ENCODE measurements at regions not wholly inside any gene's neighbourhood (a gene's known extent, or its start where the extent isn't known, plus 50 kb on each side); places are given as distances from the start of the nearest gene placed in this dataset.

DNA sequence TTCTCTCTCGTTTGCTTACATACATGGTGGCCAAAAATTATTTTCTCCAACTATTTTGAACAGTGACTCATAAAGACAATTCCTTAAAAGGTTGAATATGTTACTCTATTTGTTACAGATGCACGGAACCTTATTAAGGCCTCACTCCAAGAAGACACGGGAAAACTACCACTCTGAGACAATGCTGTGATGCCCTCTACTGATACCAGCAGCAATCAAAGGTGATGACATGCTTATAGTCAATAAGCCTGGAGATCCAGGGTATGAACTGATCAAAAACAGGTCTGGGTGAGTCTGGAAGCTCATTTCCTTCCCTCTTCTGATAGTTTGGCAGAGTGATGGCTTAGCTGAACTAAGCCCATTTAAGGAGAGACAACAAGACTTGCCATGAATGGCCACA is 563.0 kb downstream of the LRRIQ3 start:
- DNase-seq = no peak

DNA sequence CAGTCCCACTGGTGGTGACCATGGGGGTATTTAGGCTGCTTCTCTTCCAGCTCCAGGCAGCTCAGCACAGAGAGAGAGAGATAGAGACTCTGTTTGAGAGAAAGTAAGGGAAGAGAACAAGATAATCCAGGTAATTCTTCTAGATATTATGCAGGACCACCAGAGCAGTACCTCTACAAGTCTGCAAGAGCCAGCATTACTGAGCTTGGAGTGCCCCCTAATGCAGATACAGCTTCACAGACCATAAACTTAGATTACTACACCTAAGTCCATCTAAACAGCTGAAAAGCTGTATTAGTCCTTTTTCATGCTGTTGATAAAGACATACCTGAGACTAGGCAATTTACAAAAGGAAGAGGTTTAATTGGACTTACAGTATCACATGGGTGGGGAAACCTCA is 570.3 kb downstream of the LRRIQ3 start:
- DNase-seq = no peak

DNA sequence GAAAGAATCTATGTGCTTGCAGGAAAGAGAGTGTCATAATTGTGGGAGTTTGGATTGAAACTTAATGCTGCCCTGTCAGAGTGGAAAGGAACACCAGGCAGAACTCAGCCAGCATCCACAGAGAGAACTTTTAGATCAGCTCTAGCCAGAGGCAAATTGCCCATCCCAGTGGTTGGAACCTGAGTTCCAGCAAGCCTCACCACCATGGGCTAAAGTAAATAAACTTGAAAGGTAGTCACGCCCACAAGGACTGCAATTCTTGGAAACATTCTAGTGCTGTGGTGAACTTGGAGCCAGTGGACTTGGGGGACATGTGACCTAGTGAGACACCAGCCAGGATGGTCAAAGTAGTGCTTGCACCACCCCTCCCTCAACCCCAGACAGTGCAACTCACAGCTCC is 571.6 kb downstream of the LRRIQ3 start:
- DNase-seq = no peak

DNA sequence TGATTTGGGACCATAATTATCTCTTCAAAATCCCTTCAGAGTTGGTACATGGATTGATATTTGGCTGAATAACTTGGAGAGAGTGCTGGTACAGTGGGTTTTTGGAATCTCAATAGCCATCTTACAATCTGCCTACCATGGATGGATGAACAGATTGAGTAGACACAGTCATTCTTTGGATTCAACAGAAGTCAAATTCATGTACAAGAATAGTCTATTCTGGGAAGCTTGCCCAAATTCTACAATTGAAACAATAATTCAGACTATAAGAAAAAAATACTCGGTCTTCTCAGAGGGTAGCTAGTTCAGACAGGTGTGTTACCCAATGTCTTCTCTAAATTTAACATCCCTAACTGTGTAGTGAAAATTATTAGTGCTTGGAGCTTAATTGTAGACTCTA is 574.0 kb downstream of the LRRIQ3 start:
- no peak for DNase-seq

DNA sequence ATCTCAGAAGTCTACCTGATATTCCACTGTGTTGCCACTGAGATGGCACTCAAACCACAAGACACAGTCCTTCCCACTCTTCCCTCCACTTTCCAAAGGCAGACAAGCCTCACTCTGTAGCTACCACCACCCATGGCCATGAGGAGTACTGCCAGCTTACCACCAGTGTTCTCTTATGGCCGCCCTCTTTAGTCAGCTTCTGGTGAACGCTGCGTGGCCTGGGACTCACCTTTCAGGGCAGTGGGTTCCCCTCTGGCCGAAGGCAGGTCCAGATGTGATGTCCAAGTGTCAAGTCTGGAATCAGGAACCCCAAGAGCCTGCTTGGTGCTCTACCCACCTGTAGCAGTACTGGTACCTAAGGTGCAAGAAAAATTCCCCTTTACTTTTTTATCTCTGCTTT is 580.8 kb downstream of the LRRIQ3 start:
- DNase-seq = no peak

DNA sequence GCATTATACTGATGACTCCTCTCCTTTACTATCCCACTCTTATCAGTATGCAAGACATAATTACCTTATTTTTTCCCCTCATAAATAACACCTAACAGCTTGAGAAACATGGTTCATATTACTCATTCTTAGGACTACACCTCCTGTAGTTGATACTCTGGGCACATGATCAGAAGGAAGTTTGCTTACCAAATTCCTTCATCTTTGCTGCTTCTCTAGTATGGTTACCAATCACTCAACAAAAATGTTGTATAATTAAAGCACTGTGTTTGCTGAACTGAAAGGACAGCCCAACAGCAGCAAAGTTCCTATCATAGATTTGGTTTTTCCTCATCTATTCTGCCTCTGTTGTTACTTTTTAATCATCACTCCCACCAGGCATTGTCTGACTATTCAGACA is 586.3 kb downstream of the LRRIQ3 start:
- DNase-seq = no peak

DNA sequence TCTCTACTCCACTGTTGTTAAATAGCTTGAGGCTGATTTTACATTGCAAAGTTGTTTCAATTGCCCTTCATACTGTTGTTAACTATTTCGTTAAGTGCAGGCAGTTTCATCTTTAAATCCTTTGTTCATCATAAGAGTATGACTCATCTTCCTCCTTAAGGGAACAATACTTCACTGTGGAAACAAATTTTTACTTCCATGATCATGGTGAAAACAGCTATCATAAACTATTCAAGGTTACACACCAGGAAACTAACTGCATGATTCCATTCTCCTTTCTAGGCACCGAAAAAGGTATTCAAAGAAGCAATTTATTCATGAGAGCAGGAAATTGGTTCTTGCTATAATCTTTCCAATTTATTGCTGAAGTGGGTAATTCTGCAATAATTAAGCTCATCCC is 593.2 kb downstream of the LRRIQ3 start:
- no peak for DNase-seq

DNA sequence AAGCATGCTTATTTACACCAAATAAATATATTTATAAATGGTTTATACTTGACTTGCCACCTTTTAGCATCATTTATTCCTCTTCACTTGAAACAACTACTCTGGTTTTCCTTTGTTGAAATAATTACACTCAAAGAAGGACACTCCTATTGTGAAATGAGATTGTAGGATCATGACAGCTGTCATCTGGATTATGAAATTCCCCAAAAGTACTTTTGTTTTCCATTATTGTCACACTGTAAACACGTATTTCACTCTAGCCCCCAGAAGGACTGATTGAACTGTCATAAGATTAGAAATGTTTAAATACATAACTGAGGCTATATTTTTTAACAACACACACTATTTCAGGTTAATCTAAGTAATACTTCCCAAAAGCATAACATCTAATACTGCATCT is 593.8 kb downstream of the LRRIQ3 start:
- no peak for DNase-seq

DNA sequence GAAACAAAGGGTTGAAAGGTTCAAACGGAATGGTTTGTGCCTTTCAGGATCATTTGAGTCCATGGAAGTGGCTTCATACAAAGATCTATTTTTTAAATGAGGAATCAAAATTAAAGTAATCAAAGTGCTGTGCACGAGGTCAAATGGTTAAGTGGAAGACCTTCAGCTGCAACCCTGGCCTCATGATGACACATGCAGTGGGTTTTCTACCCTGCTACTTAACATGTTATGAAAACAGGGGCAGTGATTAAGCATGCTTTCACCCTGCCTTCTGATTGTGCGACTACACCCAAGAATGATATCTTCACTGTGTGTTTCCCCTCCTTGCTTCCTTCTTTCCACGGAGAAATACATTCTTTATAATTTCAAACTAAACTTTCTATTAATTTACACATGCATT is 604.2 kb downstream of the LRRIQ3 start:
- DNase-seq = no peak

DNA sequence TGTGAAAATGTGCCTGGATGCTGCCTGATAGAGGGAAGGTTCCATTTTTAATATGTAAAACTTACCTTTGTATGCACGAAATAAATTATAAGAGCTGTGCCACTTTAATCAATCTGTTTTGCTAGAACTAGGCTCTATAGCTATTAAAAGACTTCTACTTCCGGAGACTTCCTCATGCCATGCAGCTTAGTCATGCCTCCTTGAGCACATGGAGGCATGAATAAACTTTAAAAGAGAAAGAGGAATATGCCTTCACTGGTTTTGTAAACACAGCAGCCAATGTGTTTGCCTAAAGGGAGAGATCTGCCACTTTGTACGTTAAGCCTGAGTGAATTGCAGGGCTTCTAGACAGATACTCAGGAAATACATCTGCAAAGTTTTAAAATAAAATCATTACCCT is 604.6 kb downstream of the LRRIQ3 start:
- no peak for DNase-seq

DNA sequence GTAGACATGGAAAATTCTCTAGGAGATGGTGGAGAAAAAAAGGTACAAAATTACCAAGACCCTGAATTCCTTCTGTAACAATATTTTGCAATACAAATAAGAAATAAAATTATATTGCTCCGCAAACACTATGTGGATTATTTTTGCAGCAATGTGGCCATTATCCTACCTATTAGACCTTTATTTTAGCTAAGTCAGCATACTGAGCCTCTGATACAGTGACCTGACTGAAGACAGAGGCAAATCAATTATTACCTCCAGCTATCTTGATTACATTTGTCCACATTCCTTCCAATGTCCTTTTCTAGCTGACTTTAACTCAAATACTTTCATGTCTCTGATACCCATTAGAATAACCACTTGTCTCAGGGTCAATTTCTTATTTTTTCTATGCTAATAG is 610.9 kb downstream of the LRRIQ3 start:
- DNase-seq = no peak

DNA sequence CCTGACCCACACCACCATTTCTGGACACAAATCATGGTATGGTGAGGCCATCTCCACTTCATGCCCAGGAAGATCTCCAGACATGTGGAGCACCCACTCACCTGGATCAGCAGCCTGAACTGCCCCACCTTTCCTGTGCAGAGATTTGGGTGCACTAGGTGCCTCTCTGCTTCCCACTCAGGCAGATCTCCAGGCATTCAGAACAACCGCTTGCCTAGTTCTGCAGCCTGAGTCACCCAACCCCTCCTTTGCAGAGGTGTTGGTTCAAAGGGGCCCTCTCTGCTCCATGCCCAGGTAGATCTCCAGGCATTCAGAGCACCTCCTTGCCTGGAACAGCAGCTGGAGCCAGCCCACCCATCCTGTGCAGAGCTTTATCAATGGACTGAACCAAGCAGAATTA is 620.8 kb downstream of the LRRIQ3 start:
- no peak for DNase-seq

DNA sequence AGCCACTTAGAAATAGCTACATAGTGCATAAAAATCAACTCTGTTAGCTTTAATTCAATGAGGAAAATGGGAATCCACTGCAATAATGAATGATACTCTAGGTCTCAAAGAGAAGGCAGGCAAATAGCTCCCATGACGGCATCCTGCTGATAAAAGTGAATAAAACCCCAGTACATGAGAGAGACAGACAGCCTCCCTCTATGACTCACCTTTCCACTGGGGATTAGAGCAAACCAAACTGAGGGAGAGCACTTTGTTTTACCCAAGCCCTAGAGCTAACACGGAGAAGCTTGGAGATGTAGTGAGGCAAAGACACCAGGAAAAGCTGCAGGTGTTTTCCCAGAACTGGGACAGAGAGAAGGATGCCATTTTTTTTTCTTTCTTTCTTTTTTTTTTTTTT is 621.9 kb downstream of the LRRIQ3 start:
- DNase-seq = no peak

DNA sequence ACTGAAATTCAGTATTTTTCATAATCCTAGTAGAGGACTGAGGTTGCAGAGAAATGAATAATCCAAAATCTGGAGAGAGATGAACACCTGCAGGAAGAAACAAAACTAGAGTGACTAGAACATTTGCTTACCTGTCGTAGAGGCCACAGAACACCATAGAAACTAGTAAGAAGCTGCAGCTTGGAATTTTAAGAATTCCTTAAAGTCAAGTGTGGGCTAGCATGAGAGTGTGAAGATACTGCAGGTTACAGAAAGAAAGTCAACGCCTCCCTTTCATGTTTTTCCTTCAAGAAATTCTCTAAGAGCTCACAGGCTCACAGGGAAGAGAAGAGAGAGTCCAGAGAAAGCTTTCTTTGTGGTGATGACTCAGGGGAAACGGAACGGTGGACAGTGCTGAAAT is 633.7 kb downstream of the LRRIQ3 start:
- DNase-seq = no peak

DNA sequence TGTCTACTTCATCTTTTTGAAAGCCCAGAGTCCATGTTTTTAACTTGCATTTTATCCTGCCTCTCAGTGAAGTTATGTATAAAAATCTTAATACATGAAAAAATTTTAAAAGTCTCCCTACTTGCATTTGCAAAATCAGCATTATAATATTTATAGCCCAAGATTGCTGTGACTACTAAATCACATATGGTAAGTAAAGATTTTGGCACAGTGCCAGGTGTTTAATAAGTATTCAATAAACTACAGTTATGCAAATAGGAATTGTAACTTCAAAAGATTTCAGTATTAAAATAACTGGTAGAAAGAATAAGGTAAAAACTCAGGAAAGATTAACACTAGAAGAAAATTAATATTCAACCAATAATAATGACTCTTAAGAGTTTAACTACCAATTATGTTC is 641.7 kb downstream of the LRRIQ3 start:
- DNase-seq = no peak

DNA sequence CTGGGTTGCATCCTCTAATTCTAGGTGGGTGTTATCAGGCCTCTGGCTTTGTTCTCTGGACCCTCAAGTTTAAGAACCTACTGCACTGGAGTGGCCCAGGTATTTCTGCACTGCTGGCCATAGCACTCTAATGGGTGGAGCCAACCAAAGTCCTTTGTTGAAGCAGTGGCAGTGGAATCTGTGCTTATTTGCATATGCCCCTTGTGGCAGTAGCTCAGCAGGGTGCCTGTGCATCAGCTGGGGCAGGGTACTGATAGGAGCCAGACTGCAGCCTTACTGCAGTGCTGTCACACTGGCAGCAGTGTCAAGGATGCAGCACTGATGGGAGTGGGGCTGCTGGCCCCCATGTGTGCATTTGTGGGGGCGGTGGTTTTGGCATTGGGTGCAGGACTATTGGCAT is 660.6 kb downstream of the LRRIQ3 start:
- no peak for DNase-seq

DNA sequence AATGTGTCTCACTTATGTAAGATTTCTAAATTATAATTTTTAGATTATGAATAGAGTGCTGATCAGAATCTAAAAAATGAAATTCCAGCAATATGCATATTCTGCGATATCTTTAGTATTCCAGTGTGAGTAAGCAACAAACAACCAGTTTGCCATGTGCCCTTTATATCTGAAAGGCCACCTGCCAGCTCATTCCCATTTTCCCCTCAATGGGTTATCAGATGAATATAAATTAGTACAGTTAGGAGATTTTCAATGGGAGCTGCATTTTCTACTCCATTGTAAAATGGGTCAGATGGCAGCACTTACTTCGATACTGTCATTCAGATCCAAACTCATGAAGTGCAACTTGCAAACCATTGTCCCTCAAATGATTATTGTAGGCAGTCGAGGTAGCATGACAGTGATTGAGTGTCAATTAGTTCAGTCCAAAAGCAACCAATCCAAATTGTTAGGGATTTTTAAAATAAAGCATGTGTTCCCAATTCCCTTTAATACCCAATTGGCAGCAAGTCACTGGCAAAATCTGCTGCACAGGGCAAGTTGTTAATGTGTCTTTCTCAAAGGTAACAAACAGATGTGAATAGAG is 680.3 kb downstream of the LRRIQ3 start:
- DNase-seq = no peak

DNA sequence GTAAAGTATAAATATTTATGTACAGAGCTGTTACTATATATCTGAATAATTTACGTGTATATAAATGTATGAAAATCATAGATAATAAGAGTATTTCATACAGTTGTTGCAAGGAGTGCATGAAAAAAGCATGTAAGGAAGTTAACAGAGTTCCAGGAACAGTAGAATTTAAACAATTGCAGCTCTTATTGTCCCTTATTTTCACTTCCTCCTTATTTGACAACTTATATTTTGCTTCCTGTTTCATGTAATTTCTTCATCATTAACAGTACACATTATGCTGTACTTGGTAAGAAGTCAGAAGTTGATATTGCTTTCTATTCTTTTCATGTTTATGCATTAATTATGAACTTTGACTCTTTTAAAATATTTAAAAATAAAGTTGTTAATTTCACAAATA is 681.5 kb downstream of the LRRIQ3 start:
- no peak for DNase-seq

DNA sequence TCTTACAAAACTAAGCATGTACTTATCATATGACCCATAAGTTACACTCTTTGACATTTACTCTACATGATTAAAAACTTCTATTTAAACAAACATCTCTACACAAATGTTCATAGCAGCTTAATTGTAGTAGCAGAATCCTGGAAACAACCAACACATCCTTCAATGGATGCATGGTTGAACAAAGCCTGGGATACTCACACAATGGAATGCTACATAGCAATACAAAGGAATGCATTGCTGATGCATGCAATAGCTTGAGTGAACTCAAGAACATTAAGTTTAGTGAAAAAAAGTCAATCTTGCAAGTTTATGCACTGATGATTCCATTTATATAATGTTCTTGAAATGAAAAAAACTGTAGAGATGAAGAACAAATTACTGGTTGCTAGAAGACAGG is 686.9 kb downstream of the LRRIQ3 start:
- DNase-seq = no peak

DNA sequence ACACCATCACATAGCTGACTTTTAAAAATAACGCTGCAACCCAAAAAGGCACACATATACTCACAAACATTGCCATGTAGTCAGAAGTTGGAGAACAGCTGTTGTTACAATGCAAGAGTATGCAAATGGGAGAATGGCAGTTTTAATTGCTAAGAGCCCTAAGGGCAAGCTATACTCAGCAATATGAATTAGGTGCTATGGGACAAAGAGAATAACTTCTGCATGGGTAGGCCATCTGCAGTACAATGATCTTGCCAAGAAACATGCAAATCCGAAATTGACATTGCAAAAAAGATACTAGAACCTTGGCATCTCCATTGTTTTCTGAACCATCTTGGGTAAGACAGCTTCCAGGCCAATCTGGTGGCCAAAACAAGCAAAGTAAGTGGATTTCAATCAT is 697.8 kb downstream of the LRRIQ3 start:
- DNase-seq = no peak

DNA sequence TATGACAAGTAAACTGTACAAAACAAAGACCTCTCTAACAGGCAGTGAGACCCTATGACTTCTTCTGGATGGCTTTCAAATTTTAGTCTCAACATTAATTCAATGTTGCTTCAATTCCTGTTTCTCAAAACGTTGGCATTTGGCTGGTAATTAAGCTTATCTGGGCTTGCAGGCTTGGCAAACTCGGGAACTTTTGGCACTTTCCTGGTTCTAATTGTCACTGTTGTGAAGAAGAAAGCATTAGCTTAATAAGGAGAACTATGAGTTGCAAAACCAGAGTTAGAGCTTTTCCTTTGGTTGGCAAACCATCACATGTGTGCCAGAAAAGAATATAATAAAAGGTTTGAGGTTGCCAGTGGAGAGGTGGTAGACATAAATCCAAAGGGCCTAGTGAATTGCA is 698.3 kb downstream of the LRRIQ3 start:
- DNase-seq = no peak

DNA sequence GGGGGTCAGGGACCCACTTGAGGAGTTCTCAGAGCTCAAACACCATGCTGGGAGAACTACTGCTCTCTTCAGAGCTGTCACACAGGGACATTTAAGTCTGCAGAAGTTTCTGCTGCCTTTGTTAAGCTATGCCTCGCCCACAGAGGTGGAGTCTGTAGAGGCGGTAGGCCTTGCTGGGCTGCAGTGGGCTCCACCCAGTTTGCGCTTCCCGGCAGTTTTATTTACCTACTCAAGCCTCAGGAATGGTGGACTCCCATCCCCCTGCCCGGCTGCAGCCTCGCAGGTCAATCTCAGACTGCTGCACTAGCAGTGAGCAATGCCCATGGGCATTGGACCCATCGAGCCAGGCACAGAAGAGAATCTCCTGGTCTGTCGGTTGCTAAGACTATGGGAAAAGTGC is 706.4 kb downstream of the LRRIQ3 start:
- DNase-seq = no peak

DNA sequence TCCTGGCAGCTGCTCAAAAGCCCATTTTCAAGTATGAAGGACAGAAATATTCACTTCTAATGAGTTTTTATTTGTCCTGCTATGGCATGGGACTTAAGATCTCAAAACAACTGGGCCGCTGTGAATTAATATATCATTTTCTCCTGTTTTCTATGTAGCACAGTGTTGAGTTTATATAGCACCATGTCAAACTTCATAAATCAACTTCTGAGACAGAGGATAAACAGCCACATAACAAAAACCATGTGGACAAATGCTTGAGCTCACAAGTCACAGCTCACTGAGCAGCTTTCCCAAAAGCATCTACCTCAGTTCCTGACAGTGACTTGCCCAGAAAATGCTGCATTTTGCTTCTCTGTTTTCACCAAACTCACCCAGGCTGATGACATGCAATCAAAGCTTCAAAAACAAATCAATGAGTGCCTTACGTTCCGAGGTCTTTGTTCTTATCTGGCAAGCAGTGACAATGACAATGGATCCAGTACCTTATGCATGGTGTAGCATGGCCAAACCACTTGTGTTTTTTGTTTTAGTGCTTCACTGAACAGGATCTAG is 722.6 kb downstream of the LRRIQ3 start:
- no peak for DNase-seq

DNA sequence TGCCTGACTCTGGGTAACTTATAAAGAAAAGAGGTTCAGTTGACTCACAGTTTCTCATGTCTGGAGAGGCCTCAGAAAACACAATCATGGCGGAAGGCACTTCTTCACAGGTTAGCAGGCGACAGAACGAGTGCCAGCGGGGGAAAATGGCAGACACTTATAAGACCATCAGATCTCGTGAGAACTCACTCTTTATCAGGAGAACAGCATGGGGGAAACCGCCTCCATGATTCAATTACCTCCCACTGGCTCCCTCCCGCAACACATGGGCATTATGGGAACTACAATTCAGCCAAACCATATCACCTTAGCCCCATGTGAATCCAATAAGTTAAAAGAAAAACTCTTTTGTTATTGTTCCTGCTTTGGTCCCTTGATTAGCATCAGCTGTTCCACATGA is 725.2 kb downstream of the LRRIQ3 start:
- no peak for DNase-seq

DNA sequence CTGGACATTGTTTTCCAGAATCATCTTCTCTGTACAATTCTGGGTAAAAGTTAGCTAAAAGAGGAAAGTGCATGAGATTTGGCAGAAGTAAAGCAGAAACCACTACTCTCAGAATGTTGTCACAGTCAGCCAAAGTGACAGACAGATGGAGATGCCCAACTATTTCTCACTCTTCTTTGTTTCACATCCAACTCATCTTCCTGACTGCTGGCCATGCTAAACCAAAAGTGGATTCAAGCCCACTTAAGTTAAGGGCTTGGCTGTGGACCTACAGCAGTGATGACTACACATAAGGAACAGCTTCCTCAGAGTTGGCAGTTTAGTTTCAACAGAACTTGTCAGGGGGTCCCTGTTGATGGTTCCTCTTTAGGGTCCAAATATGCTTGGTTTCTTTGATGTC is 730.2 kb downstream of the LRRIQ3 start:
- no peak for DNase-seq

DNA sequence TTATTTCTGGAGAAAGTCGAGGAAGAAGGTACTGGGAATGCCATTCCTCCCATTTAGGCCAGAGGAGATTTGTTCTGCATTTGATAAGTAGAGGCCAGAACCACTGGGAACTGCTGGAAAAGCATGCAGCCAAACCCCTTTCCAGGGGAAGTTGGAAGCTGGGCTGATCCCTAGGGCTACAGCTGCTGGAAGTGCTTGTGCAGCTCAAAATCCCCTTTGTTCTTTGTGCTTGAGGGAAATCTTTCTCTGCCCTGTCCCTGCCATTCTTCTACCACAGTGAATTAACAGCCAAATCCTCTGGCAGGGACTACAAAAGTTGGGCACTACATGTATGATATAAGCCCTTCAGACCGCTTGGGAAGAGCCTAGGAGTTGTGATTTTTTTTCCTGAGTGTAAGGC is 734.1 kb downstream of the LRRIQ3 start:
- no peak for DNase-seq
